ENCODE measurements at regions not wholly inside any gene's neighbourhood (a gene's known extent, or its start where the extent isn't known, plus 50 kb on each side); places are given as distances from the start of the nearest gene placed in this dataset.

GRCh38 chr5:20348321-20348720 lies 360.3 kb upstream of the CDH18 start:
- Histone ChIP-seq H4K20me1 (ENCODE audit: control insufficient read depth, insufficient read depth) (no peaks in the 10 kb centered on the region), H3K79me2 (ENCODE audit: control insufficient read depth, insufficient read depth, low read length) (no peaks in the 10 kb centered on the region), H3K27ac (ENCODE audit: control insufficient read depth, insufficient read depth) (no peak overlapping the region), H2AFZ (ENCODE audit: control insufficient read depth, low read depth, low read length) (no peak overlapping the region), H3K27me3 (replicated peaks in 1 of 2; ENCODE audit: control insufficient read depth in 2 of 2, insufficient read depth in 2 of 2, low read length in 1 of 2) (no peaks in the 10 kb centered on the region), H3K36me3 (ENCODE audit: control insufficient read depth in 2 of 2, insufficient read depth in 2 of 2, low read length in 1 of 2) (no peaks in the 10 kb centered on the region), H3K4me1 (ENCODE audit: control insufficient read depth, insufficient read depth, low read length) (no peaks in the 10 kb centered on the region), H3K4me2 (ENCODE audit: control insufficient read depth, insufficient read depth) (no peak overlapping the region), H3K9ac (ENCODE audit: control insufficient read depth, insufficient read depth, low read length) (no peak overlapping the region), H3K9me3 (replicated peaks; ENCODE audit: control insufficient read depth, insufficient read depth, low read length) (no peaks in the 10 kb centered on the region), H3K4me3 (no peak overlapping the region)
- no peak for TF ChIP-seq TAF1 (IDR thresholded peaks at IDR 0.05; ENCODE audit: borderline replicate concordance, low read depth, low read length)
- no peak for TF ChIP-seq LARP7 (IDR thresholded peaks at IDR 0.05)
- no peak for TF ChIP-seq JUNB (IDR thresholded peaks at IDR 0.05)
- TF ChIP-seq BACH1 (IDR thresholded peaks at IDR 0.05; ENCODE audit: borderline replicate concordance) = no peak
- no peak for TF ChIP-seq CBX3 (IDR thresholded peaks at IDR 0.05; ENCODE audit: borderline replicate concordance, low read depth)
- TF ChIP-seq STAT1 (conservative IDR thresholded peaks at IDR 0.05) = no peak
- no peak for TF ChIP-seq YBX1 (IDR thresholded peaks at IDR 0.05)
- TF ChIP-seq BCL11A (IDR thresholded peaks at IDR 0.05; ENCODE audit: low read depth, low read length) = no peak
- TF ChIP-seq ZBTB33 (IDR thresholded peaks at IDR 0.05) = no peak
- no peak for TF ChIP-seq NRF1 (conservative IDR thresholded peaks at IDR 0.05; ENCODE audit: low read depth, low read length)
- no peak for TF ChIP-seq ZNF207 (IDR thresholded peaks at IDR 0.05; ENCODE audit: borderline replicate concordance)
- TF ChIP-seq MEF2B (IDR thresholded peaks at IDR 0.05; ENCODE audit: partially characterized antibody, poor library complexity, severe bottlenecking) = no peak
- TF ChIP-seq ZNF622 (IDR thresholded peaks at IDR 0.05) = no peak
- no peak for TF ChIP-seq MYB (IDR thresholded peaks at IDR 0.05; ENCODE audit: borderline replicate concordance, low read depth, low read length)
- TF ChIP-seq STAT3 (IDR thresholded peaks at IDR 0.05; ENCODE audit: low read depth, low read length) = no peak
- ATAC-seq (no peak), DNase-seq (ENCODE audit: low read depth, low spot score) (no peak), FAIRE-seq (no peak)
- in situ Hi-C loops (cut with MboI) = no loop called here
- BruUV-seq (replicated peaks) = no TSS peak
- intact Hi-C loops (cut with micrococcal nuclease; ENCODE audit: unreplicated experiment) = no loop called here
- ChIA-PET SMC1A (ENCODE audit: uncharacterized antibody, unreplicated experiment) (no interaction called here), RAD21 (ENCODE audit: unreplicated experiment) (no interaction called here), CTCF (no interaction called here), POLR2A (no interaction called here)
- WGBS (ENCODE audit: insufficient coverage, insufficient replicate concordance, low lambda C conversion rate, missing lambda C conversion rate) = 0% methylated on average over 1 of the region's 1 CpG

Data from GM12878 (cell line).